Neural cell (in vitro differentiated cells): ENCODE measurements at regions not wholly inside any gene's neighbourhood (a gene's known extent, or its start where the extent isn't known, plus 50 kb on each side); places are given as distances from the start of the nearest gene placed in this dataset.

Experiments used
- H2AFZ ChIP-seq: fragments of 200-600, 300-800 bp; sonication (generic), shearing (Covaris generic); 2 replicates; pipeline ENCODE4 v1.6.0; 2014; ENCODE audit warnings: low read depth, mild to moderate bottlenecking, antibody characterized with exemption, low read length, moderate library complexity
- H3F3A ChIP-seq: fragments of 200-600 bp; shearing (Covaris generic); 2 replicates; pipeline ENCODE4 v1.6.1; 2016; ENCODE audit warnings: mild to moderate bottlenecking, moderate library complexity, mixed read lengths, antibody characterized with exemption, low read length; ENCODE audit not compliant: insufficient read depth, poor library complexity, severe bottlenecking
- H3K27ac ChIP-seq: fragments of 200-600, 300-800 bp; sonication (generic), shearing (Covaris generic); 2 replicates; pipeline ENCODE4 v1.5.1; 2014; ENCODE audit warnings: mild to moderate bottlenecking, low read length, moderate library complexity
- H3K27me3 ChIP-seq: fragments of 300-800, 200-600 bp; sonication (generic), shearing (Covaris generic); 2 replicates; pipeline ENCODE4 v1.6.0; 2014; ENCODE audit warnings: mild to moderate bottlenecking, low read depth, low read length, moderate library complexity; ENCODE audit not compliant: insufficient read depth
- H3K36me3 ChIP-seq: fragments of 300-800, 200-600 bp; sonication (generic), shearing (Covaris generic); 2 replicates; pipeline ENCODE4 v1.5.1; 2014; ENCODE audit warnings: mild to moderate bottlenecking, antibody characterized with exemption, low read length, moderate library complexity; ENCODE audit not compliant: insufficient read depth
- H3K4me2 ChIP-seq: fragments of 300-800, 200-600 bp; sonication (generic), shearing (Covaris generic); 2 replicates; pipeline ENCODE4 v1.6.0; 2014; ENCODE audit warnings: mild to moderate bottlenecking, low read length
- H3K4me3 ChIP-seq: fragments of 300-800, 200-600 bp; sonication (generic), shearing (Covaris generic); 2 replicates; pipeline ENCODE4 v1.5.1; 2014; ENCODE audit warnings: mild to moderate bottlenecking, low read length, moderate library complexity
- H3K79me2 ChIP-seq: fragments of 200-600 bp; shearing (Covaris generic); replicated peaks from 2 replicates; pipeline ENCODE4 v1.6.0; 2014; ENCODE audit warnings: mild to moderate bottlenecking, low read length, moderate library complexity; ENCODE audit not compliant: insufficient read depth
- H3K9ac ChIP-seq: fragments of 300-800, 200-600 bp; sonication (generic), shearing (Covaris generic); 2 replicates; pipeline ENCODE4 v1.6.1; 2016; ENCODE audit warnings: mild to moderate bottlenecking, low read length, mixed read lengths
- H3K9me2 ChIP-seq: fragments of 200-600 bp; shearing (Covaris generic); 2 replicates; pipeline ENCODE4 v1.6.1; 2016; ENCODE audit warnings: mild to moderate bottlenecking, low read length, mixed read lengths; ENCODE audit not compliant: insufficient read depth
- H3K9me3 ChIP-seq: fragments of 200-600, 300-800 bp; sonication (generic), shearing (Covaris generic); 2 replicates; pipeline ENCODE4 v1.6.1; 2016; ENCODE audit warnings: mild to moderate bottlenecking, mixed run types, low read length, moderate library complexity, mixed read lengths
- H4K20me1 ChIP-seq: fragments of 200-600 bp; shearing (Covaris generic); 2 replicates; pipeline ENCODE4 v1.6.1; 2016; ENCODE audit warnings: mild to moderate bottlenecking, mixed run types; ENCODE audit not compliant: insufficient read depth
- CTCF ChIP-seq: fragments of 450-650 bp; IDR thresholded peaks from 2 replicates; pipeline ENCODE4 v1.5.1; 2014; ENCODE audit warnings: antibody characterized with exemption, mild to moderate bottlenecking, moderate library complexity; ENCODE audit not compliant: poor library complexity, severe bottlenecking
- EP300 ChIP-seq: fragments of 450-650 bp; conservative IDR thresholded peaks from 2 replicates; pipeline ENCODE4 v1.6.1; 2014; ENCODE audit warnings: antibody characterized with exemption, mild to moderate bottlenecking, moderate library complexity; ENCODE audit not compliant: poor library complexity, severe bottlenecking
- EZH2 ChIP-seq: fragments of 200-600, 300-800 bp; shearing (Covaris generic), sonication (generic); IDR thresholded peaks from 2 replicates; pipeline ENCODE4 v1.6.1; 2014; ENCODE audit warnings: antibody characterized with exemption, low read length, borderline replicate concordance, mild to moderate bottlenecking; ENCODE audit not compliant: insufficient read depth, poor library complexity, severe bottlenecking
- MXI1 ChIP-seq: fragments of 450-650 bp; conservative IDR thresholded peaks from 2 replicates; pipeline ENCODE4 v1.6.1; 2014; ENCODE audit warnings: antibody characterized with exemption, mild to moderate bottlenecking; ENCODE audit not compliant: poor library complexity, severe bottlenecking
- POLR2AphosphoS5 ChIP-seq: IDR thresholded peaks from 2 replicates; pipeline ENCODE4 v1.6.1; 2012
- RAD21 ChIP-seq: fragments of 450-650 bp; conservative IDR thresholded peaks from 2 replicates; pipeline ENCODE4 v1.6.1; 2014; ENCODE audit warnings: antibody characterized with exemption, mild to moderate bottlenecking, moderate library complexity
- REST ChIP-seq: IDR thresholded peaks from 2 replicates; pipeline ENCODE4 v1.6.1; 2012; ENCODE audit warnings: borderline replicate concordance
- SMC3 ChIP-seq: fragments of 450-650 bp; conservative IDR thresholded peaks from 2 replicates; pipeline ENCODE4 v1.6.1; 2014; ENCODE audit warnings: antibody characterized with exemption, mild to moderate bottlenecking, moderate library complexity; ENCODE audit not compliant: poor library complexity
- TAF1 ChIP-seq: IDR thresholded peaks from 2 replicates; pipeline ENCODE4 v1.6.1; 2012; ENCODE audit warnings: low read depth

GRCh38 chr2:221762496-221762895, 190.4 kb upstream of the EPHA4 start:
- no peak overlapping the region for H2AFZ ChIP-seq

GRCh38 chr2:221761260-221761659, 189.2 kb upstream of the EPHA4 start:
- Histone ChIP-seq H3K9me2 (no peaks in the 10 kb centered on the region), H3F3A (no peaks in the 10 kb centered on the region), H3K4me3 (no peak overlapping the region), H3K9me3 (no peaks in the 10 kb centered on the region), H4K20me1 (no peaks in the 10 kb centered on the region), H3K27ac (no peak overlapping the region), H3K9ac (no peak overlapping the region), H3K36me3 (no peaks in the 10 kb centered on the region), H3K27me3 (no peaks in the 10 kb centered on the region), H2AFZ (no peak overlapping the region), H3K79me2 (no peaks in the 10 kb centered on the region), H3K4me2 (no peak overlapping the region)
- TF ChIP-seq SMC3 (no peak), EZH2 (no peak), RAD21 (no peak), EP300 (no peak), MXI1 (no peak), POLR2AphosphoS5 (no peak), REST (no peak)

More at GRCh38 chr2:221762496-221762895, 190.4 kb upstream of the EPHA4 start:
- no peak overlapping the region for H3K9ac ChIP-seq
- TF ChIP-seq CTCF (no peak), MXI1 (no peak), REST (no peak), EZH2 (no peak), TAF1 (no peak), SMC3 (no peak), RAD21 (no peak)
- no peak overlapping the region for H3K27ac ChIP-seq
- no peaks in the 10 kb centered on the region for H4K20me1 ChIP-seq
- no peaks in the 10 kb centered on the region for H3K36me3 ChIP-seq
- no peaks in the 10 kb centered on the region for H3F3A ChIP-seq
- H3K79me2 ChIP-seq, result no peaks in the 10 kb centered on the region
- no peaks in the 10 kb centered on the region for H3K27me3 ChIP-seq
- no peak overlapping the region for H3K4me3 ChIP-seq
- no peaks in the 10 kb centered on the region for H3K9me3 ChIP-seq
- H3K9me2 ChIP-seq, result no peaks in the 10 kb centered on the region
- no peak overlapping the region for H3K4me2 ChIP-seq
